ENCODE measurements at regions not wholly inside any gene's neighbourhood (a gene's known extent, or its start where the extent isn't known, plus 50 kb on each side); places are given as distances from the start of the nearest gene placed in this dataset.

GRCh38 chr9:30301271-30301963, 2083.0 kb upstream of the ACO1 start:
- Mint-ChIP-seq H3K36me3 (no peaks in the 10 kb centered on the region), H3K27ac (no peak overlapping the region), H3K4me1 (no peaks in the 10 kb centered on the region), H3K27me3 (no peaks in the 10 kb centered on the region), H3K4me3 (no peak overlapping the region), H3K9me3 (peaks cover 0 to 11% (median 3%) of the 10 kb centered on the region in 11 donors)
- no peak overlapping the region for H3K4me3 ChIP-seq (ENCODE audit: low read length)
- no peaks in the 10 kb centered on the region for H3K4me1 ChIP-seq (ENCODE audit: control insufficient read depth in 2 of 2, insufficient read depth in 2 of 2, low read length in 2 of 2)
- no peak for DNase-seq
- CTCF ChIA-PET = no interaction called here
- no peak overlapping the region for H3K27ac ChIP-seq (ENCODE audit: low read depth, low read length)
- intact Hi-C loops (cut with micrococcal nuclease) = no loop called here
- POLR2A ChIA-PET = no interaction called here
- ATAC-seq = peak; percentile 67
- H3K27me3 ChIP-seq (ENCODE audit: control insufficient read depth in 2 of 2, insufficient read depth in 2 of 2, low read length in 2 of 2) = no peaks in the 10 kb centered on the region
- H3K9me3 ChIP-seq (ENCODE audit: control insufficient read depth in 2 of 3, low read length in 3 of 3) = no peaks in the 10 kb centered on the region
- H3K36me3 ChIP-seq (ENCODE audit: control insufficient read depth in 2 of 3, insufficient read depth in 3 of 3, low read length in 3 of 3) = no peaks in the 10 kb centered on the region

GRCh38 chr9:30310711-30311110, 2073.7 kb upstream of the ACO1 start:
- Mint-ChIP-seq H3K9me3 (peaks cover 0 to 11% (median 3%) of the 10 kb centered on the region in 11 donors), H3K27ac (no peak overlapping the region), H3K36me3 (no peaks in the 10 kb centered on the region), H3K4me1 (no peaks in the 10 kb centered on the region), H3K4me3 (no peak overlapping the region), H3K27me3 (no peaks in the 10 kb centered on the region)
- Histone ChIP-seq H3K9me3 (ENCODE audit: control insufficient read depth in 2 of 3, low read length in 3 of 3) (no peaks in the 10 kb centered on the region), H3K4me1 (ENCODE audit: control insufficient read depth in 2 of 2, insufficient read depth in 2 of 2, low read length in 2 of 2) (no peaks in the 10 kb centered on the region), H3K4me3 (ENCODE audit: low read length) (no peak overlapping the region), H3K27ac (ENCODE audit: low read depth, low read length) (no peak overlapping the region), H3K36me3 (ENCODE audit: control insufficient read depth in 2 of 3, insufficient read depth in 3 of 3, low read length in 3 of 3) (no peaks in the 10 kb centered on the region), H3K27me3 (ENCODE audit: control insufficient read depth in 2 of 2, insufficient read depth in 2 of 2, low read length in 2 of 2) (no peaks in the 10 kb centered on the region)
- ChIA-PET POLR2A (no interaction called here), CTCF (no interaction called here)
- no peak for DNase-seq
- no peak for ATAC-seq
- intact Hi-C loops (cut with micrococcal nuclease) = no loop called here

DNA sequence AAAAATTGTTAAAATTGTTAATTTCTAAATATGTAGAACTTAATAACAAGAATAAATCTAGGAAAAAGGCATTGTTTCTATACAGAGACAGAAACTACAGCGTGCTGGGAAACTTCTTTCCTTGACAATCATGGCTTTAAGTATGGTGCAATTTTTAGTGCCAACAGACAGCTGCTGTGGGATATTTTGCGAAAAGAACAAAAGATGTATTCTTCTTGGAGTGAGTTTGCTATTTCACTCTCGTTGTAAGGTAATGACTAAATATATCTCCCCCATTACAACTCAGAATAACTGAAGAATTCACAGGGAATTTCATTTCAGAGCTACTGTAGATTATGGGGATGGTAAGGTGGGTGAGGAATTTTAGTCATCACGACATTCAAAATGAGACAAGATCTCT, 2055.0 kb upstream of the ACO1 start:
- Mint-ChIP-seq H3K36me3 (no peaks in the 10 kb centered on the region), H3K4me3 (no peak overlapping the region), H3K27me3 (no peaks in the 10 kb centered on the region), H3K4me1 (no peaks in the 10 kb centered on the region), H3K27ac (no peak overlapping the region), H3K9me3 (peaks cover 0 to 8% (median 0%) of the 10 kb centered on the region in 11 donors)
- no peak overlapping the region for H3K27ac ChIP-seq (ENCODE audit: low read depth, low read length)
- no peak for DNase-seq
- no peaks in the 10 kb centered on the region for H3K4me1 ChIP-seq (ENCODE audit: control insufficient read depth in 2 of 2, insufficient read depth in 2 of 2, low read length in 2 of 2)
- ChIA-PET POLR2A (no interaction called here), CTCF (no interaction called here)
- H3K27me3 ChIP-seq (ENCODE audit: control insufficient read depth in 2 of 2, insufficient read depth in 2 of 2, low read length in 2 of 2) = no peaks in the 10 kb centered on the region
- ATAC-seq = no peak
- H3K9me3 ChIP-seq (ENCODE audit: control insufficient read depth in 2 of 3, low read length in 3 of 3) = no peaks in the 10 kb centered on the region
- intact Hi-C loops (cut with micrococcal nuclease) = no loop called here
- H3K4me3 ChIP-seq (ENCODE audit: low read length) = no peak overlapping the region
- H3K36me3 ChIP-seq (ENCODE audit: control insufficient read depth in 2 of 3, insufficient read depth in 3 of 3, low read length in 3 of 3) = no peaks in the 10 kb centered on the region

- H3K27me3 Mint-ChIP-seq = no peaks in the 10 kb centered on the region
- H3K4me3 Mint-ChIP-seq = no peak overlapping the region
- H3K27ac ChIP-seq (ENCODE audit: low read depth, low read length) = no peak overlapping the region
- H3K27ac Mint-ChIP-seq = no peak overlapping the region
- ChIA-PET POLR2A (no interaction called here), CTCF (no interaction called here)
- DNase-seq (no peak), ATAC-seq (no peak)
- peaks cover 0 to 11% (median 5%) of the 10 kb centered on the region in 11 donors for H3K9me3 Mint-ChIP-seq
- H3K36me3 ChIP-seq (ENCODE audit: control insufficient read depth in 2 of 3, insufficient read depth in 3 of 3, low read length in 3 of 3) = no peaks in the 10 kb centered on the region
- intact Hi-C loops (cut with micrococcal nuclease) = no loop called here
- no peaks in the 10 kb centered on the region for H3K27me3 ChIP-seq (ENCODE audit: control insufficient read depth in 2 of 2, insufficient read depth in 2 of 2, low read length in 2 of 2)
- H3K4me1 ChIP-seq (ENCODE audit: control insufficient read depth in 2 of 2, insufficient read depth in 2 of 2, low read length in 2 of 2) = no peaks in the 10 kb centered on the region
- no peaks in the 10 kb centered on the region for H3K4me1 Mint-ChIP-seq
- no peaks in the 10 kb centered on the region for H3K36me3 Mint-ChIP-seq
- no peak overlapping the region for H3K4me3 ChIP-seq (ENCODE audit: low read length)
- no peaks in the 10 kb centered on the region for H3K9me3 ChIP-seq (ENCODE audit: control insufficient read depth in 2 of 3, low read length in 3 of 3)
These were observed 2035.5 kb upstream of the ACO1 start for GRCh38 chr9:30348904-30349303.

- Mint-ChIP-seq H3K27ac (no peak overlapping the region), H3K9me3 (peaks cover 0 to 10% (median 5%) of the 10 kb centered on the region in 11 donors), H3K27me3 (no peaks in the 10 kb centered on the region), H3K4me1 (no peaks in the 10 kb centered on the region), H3K36me3 (no peaks in the 10 kb centered on the region), H3K4me3 (no peak overlapping the region)
- no peaks in the 10 kb centered on the region for H3K9me3 ChIP-seq (ENCODE audit: control insufficient read depth in 2 of 3, low read length in 3 of 3)
- no peak overlapping the region for H3K27ac ChIP-seq (ENCODE audit: low read depth, low read length)
- ChIA-PET CTCF (no interaction called here), POLR2A (no interaction called here)
- H3K36me3 ChIP-seq (ENCODE audit: control insufficient read depth in 2 of 3, insufficient read depth in 3 of 3, low read length in 3 of 3) = no peaks in the 10 kb centered on the region
- no peaks in the 10 kb centered on the region for H3K4me1 ChIP-seq (ENCODE audit: control insufficient read depth in 2 of 2, insufficient read depth in 2 of 2, low read length in 2 of 2)
- H3K27me3 ChIP-seq (ENCODE audit: control insufficient read depth in 2 of 2, insufficient read depth in 2 of 2, low read length in 2 of 2) = no peaks in the 10 kb centered on the region
- no peak for ATAC-seq
- no peak overlapping the region for H3K4me3 ChIP-seq (ENCODE audit: low read length)
- DNase-seq = no peak
- intact Hi-C loops (cut with micrococcal nuclease) = loop anchor here in 1 of 2 donors (10.0 kb wide), 1 partner anchor 55 kb away; no protein-coding TSS in a partner anchor
These were observed 2034.6 kb upstream of the ACO1 start for GRCh38 chr9:30349526-30350513.

DNA sequence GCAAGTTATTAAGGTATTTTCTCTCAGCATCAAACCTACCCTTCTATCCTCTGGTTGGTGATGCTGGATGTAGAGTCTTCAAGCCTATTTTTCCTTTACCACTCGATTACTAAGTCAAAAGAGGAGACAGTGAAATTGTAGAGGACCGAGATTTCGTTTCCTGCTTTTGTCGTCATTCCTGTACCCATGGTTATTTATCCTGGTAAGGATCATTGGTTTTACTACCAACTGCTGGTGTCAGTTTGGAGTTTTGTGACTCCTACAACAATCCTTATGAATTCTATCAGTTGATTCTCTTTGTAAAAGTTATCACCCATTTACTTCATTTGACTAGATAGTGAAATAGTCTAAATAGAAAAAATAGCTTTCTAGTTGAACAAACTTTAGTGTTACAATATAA, 2028.2 kb upstream of the ACO1 start:
- intact Hi-C loops (cut with micrococcal nuclease) = loop anchor here in 1 of 2 donors (10.0 kb wide), 1 partner anchor 61 kb away; no protein-coding TSS in a partner anchor
- H3K4me3 Mint-ChIP-seq = no peak overlapping the region
- no peaks in the 10 kb centered on the region for H3K9me3 ChIP-seq (ENCODE audit: control insufficient read depth in 2 of 3, low read length in 3 of 3)
- no peaks in the 10 kb centered on the region for H3K9me3 Mint-ChIP-seq
- no peaks in the 10 kb centered on the region for H3K36me3 ChIP-seq (ENCODE audit: control insufficient read depth in 2 of 3, insufficient read depth in 3 of 3, low read length in 3 of 3)
- H3K4me1 Mint-ChIP-seq = no peaks in the 10 kb centered on the region
- no peak for DNase-seq
- CTCF ChIA-PET = no interaction called here
- no peaks in the 10 kb centered on the region for H3K27me3 Mint-ChIP-seq
- no peak for ATAC-seq
- no peaks in the 10 kb centered on the region for H3K36me3 Mint-ChIP-seq
- no peaks in the 10 kb centered on the region for H3K27me3 ChIP-seq (ENCODE audit: control insufficient read depth in 2 of 2, insufficient read depth in 2 of 2, low read length in 2 of 2)
- no peak overlapping the region for H3K27ac Mint-ChIP-seq
- no peak overlapping the region for H3K4me3 ChIP-seq (ENCODE audit: low read length)
- POLR2A ChIA-PET = no interaction called here
- H3K27ac ChIP-seq (ENCODE audit: low read depth, low read length) = no peak overlapping the region
- H3K4me1 ChIP-seq (ENCODE audit: control insufficient read depth in 2 of 2, insufficient read depth in 2 of 2, low read length in 2 of 2) = no peaks in the 10 kb centered on the region
